AG20443 (cell line): ENCODE measurements at regions not wholly inside any gene's neighbourhood (a gene's known extent, or its start where the extent isn't known, plus 50 kb on each side); places are given as distances from the start of the nearest gene placed in this dataset.
"Not testable (repeated sequence)": the region's sequence is repeated elsewhere in the genome, so short reads cannot be mapped to it uniquely, and the experiment has no call there.

Experiments used
- DNase-seq: peaks from one replicate; pipeline ENCODE4 v3.0.0; 2012; ENCODE audit warnings: low spot score, mixed read lengths

DNA sequence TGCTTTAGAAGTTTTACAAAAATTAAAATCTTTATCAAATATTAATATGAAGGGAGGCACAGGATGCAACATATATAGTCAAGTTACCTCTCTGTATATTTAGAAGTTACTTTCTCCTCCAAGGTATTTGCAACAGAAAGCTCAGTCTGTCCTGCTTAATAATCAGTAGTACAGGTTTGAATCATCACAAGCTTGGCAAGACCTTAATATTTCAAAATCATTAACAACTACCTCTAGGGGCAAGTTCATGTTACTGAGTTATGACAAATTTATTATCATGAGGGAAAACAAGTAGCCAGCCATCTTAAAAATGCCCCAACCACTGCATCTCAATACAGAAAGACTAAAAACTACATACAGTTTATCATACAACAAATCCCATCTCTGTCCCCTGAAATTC lies 116.0 kb downstream of the PMAIP1 start:
- not testable (repeated sequence) for DNase-seq

DNA sequence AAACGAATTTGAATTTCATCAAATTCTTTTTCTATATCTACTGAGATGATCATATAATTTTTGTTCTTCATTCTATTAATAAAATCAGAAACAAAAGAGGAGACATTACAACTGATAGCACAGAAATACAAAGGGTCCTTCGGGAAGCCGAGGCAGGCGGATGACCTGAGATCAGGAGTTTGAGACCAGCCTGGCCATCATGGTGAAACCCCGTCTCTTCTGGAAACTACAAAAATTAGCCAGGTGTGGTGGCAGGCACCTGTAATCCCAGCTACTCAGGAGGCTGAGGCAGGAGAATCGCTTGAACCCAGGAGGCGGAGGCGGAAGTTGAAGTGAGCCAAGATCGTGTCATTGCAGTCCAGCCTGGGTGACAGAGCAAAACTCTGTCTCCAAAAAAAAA lies 113.4 kb downstream of the PMAIP1 start:
- DNase-seq: not testable (repeated sequence)

DNA sequence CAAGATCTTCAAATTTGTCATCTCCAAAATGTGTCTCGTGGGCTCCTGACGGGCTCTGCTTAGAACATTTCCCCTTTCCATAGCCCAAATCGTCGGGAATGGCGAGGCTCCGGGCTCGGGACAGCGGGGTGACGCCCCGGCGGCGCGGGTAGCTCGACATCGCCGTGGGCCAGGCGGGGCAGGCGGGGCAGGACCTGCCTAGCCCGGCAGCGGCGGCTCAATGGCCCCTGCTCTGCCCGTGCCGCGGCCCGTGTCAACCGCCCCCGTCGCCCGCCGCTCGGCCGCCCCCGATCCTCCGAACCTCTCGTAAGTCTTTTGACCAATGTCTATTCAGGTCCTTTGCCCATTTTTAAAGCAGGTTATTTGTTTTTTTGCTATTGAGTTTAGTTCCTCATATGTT lies 111.2 kb downstream of the PMAIP1 start:
- no peak for DNase-seq

DNA sequence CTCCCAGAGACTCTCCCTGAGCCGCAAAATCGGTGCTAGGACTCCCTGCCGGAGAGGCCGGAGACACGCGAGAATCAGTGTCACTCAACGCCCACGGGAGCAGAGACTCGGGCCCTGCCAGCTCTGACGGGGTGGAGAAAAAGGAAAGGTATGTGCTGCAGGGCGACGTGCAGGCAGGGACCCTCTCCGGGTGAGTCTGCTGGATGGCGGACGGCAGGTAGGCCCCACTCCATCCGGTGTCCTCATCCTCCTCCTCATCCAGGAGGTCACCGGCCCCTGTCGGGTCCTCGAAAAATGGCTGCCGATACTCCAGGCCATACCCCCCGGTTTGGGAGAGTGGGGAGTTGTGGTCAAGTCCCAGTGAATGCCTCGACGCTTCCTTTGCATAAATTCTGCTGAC lies 110.7 kb downstream of the PMAIP1 start:
- no peak for DNase-seq

DNA sequence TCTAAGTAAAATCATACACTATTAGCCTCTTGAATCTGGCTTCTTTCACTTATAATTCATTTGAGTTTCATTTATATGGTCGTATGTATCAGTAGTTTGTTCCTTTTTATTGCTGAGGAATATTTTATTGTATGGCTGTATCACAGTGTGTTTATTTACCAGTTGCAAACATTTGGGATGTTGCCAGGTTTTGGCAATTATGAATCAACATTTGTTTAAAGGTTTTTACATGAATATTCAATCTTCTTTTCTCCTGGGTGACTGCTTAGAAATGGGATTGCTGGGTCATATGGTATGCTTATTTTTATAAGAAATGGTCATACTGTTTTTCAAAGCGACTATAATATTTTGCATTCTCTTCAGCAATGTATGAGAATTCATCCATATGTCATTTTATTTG lies 107.9 kb downstream of the PMAIP1 start:
- DNase-seq: no peak

- no peak for DNase-seq
These were observed 103.9 kb downstream of the PMAIP1 start for GRCh38 chr18:60003610-60004185.

- DNase-seq: peak; percentile 62
These were observed 96.7 kb downstream of the PMAIP1 start for GRCh38 chr18:59996370-59996966.

DNA sequence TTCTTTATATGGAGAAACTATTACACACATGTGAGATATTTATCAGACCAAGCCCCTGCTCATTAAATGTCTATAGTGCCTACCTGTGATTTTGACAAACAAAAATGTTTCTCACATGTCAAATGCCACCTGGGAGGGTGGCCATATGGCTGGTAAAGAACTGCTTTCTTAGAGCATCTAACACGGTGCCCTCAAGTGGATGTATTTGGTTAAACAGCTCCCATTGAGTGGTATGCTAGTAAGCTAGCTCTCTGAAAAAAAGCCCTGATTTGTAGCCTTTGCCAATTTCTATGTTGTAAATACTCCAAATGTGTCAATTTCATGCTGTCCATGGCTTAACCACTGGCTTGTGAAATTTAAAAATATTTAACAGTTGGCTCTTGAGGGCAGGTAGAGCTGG lies 94.6 kb downstream of the PMAIP1 start:
- no peak for DNase-seq

- DNase-seq: no peak
These were observed 93.8 kb downstream of the PMAIP1 start for GRCh38 chr18:59993560-59993959.

GRCh38 chr18:59990121-59990823 lies 90.5 kb downstream of the PMAIP1 start:
- no peak for DNase-seq

DNA sequence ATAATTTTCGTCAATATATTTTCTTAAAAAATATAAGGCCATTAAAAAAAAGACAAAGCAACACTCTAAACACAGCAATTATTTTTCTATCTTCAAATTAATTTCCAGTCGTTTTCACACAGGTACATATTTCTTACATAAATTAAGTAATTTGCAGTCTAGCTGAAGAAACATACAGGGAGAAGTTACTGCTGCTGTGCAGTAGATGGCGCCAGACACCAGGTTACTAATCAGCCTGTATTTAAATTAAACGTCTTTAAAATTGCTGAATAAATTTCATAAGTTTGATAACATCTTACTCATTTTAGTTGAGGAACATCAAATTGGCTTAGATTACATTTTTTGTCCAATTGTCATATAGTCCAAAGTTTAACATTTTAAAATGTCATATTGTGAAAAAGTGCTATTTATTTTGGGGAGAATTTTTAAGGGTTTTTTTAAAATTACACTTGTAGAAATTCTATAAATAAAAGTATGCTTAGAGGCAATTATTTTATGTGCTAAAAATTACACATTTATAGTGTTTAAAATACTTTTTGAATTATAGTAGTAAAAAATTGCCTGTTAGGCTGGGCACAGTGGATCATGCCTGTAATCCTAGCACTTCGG lies 88.4 kb downstream of the PMAIP1 start:
- DNase-seq: peak; percentile 49

DNA sequence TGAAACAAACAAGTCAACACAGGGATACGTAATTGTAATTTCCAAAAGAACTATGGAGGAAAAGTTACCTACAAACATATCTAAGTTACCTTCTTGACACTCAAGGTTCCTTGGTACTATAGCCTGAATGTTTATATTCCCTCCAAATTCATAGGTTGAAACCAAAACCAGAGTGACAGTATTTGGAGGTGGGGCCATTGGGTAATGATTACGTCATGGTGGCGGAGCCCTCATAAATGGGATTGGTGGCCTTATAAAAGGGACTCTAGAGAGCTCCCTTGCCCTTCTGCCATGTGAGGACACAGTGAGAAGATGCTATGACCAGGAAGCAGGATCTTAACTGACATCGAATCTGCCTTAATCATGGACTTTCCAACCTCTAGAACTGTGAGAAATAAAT lies 87.3 kb downstream of the PMAIP1 start:
- no peak for DNase-seq

GRCh38 chr18:59986139-59986538 lies 86.3 kb downstream of the PMAIP1 start:
- DNase-seq: no peak

DNA sequence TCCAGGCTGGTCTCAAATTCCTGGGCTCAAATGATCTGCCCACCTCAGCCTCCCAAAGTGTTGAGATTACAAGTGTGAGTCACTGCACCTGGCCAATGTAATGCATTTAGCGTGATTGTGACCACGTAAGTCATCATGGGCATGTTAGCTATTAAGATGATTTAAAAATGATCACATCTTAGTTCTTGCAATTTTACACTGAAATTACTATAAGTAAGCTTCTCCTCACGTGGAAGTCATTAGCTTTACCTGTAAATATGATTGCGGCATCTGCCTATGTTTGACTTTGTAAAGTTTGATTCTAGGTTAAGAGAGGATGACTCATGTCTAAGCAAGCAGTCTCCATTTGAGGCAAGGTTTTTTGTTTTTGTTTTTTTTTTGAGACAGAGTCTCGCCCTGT lies 85.5 kb downstream of the PMAIP1 start:
- DNase-seq: no peak

GRCh38 chr18:59983506-59983905 lies 83.7 kb downstream of the PMAIP1 start:
- DNase-seq: no peak

- DNase-seq: no peak
These were observed 80.4 kb downstream of the PMAIP1 start for GRCh38 chr18:59980188-59980637.

DNA sequence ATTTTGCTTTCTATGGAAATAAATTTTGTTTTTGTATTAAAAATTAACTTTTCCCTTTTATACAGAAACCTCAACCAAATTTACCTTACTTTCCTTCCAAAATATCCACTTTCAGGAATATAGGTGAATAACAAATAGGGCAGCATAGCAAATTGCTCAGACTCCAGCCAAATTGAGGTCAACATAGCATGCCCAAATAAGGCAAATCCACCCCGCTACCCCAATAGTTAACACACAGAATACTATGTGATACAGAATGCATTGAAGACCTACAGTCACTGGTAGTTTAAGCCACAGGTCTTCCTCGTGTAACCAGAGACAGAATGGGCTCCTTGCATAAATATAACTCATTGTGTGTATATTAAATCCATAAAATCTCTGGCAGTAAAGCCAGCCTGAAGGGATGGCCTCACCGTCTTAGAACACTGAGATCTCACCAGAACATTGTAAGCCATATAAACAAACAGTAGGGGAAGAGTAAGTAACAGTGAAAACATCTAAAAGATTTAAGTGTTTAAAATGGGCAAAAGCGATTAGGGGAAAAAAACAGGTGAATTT lies 72.2 kb downstream of the PMAIP1 start:
- DNase-seq: no peak

DNA sequence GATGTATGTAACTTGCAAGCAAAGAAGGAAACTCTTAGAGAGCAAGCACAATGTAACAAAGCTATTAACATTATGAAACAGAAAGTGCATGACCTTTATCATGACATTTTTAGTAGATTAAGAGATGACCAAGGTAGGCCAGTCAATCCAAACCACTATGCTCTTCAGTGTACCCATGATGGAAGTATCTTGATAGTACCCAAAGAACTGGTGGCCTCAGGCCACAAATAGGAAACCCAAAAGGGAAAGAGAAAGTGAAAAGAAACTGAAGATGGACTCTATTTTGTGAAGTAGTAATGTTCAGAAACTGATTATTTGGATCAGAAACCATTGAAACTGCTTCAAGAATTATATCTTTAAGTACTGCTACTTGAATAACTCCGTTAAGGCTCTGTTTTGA lies 71.3 kb downstream of the PMAIP1 start:
- not testable (repeated sequence) for DNase-seq

DNA sequence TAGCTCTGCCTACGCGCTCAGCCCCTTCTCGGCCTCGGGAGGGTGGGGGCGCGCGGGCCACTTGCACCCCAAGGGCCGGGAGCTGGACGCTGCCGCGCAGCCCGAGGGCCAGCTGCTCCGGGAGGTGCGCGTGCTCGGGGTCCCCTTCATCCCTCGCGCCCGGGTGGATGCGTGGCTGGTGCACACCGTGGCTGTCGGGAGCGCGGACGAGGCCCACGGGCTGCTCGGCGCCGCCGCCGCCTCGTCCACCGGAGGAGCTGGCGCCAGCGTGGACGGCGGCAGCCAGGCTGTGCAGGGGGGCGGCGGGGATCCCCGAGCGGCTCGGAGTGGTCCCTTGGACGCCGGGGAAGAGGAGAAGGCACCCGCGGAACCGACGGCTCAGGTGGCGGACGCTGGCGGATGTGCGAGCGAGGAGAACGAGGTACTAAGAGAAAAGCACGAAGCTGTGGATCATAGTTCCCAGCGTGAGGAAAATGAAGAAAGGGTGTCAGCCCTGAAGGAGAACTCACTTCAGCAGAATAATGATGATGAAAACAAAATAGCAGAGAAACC lies 69.8 kb downstream of the PMAIP1 start:
- peak; percentile 14 for DNase-seq

GRCh38 chr18:59968583-59968982 lies 68.8 kb downstream of the PMAIP1 start:
- no peak for DNase-seq

GRCh38 chr18:59967878-59968277 lies 68.1 kb downstream of the PMAIP1 start:
- no peak for DNase-seq

- DNase-seq: no peak
These were observed 67.1 kb downstream of the PMAIP1 start for GRCh38 chr18:59966913-59967312.

DNA sequence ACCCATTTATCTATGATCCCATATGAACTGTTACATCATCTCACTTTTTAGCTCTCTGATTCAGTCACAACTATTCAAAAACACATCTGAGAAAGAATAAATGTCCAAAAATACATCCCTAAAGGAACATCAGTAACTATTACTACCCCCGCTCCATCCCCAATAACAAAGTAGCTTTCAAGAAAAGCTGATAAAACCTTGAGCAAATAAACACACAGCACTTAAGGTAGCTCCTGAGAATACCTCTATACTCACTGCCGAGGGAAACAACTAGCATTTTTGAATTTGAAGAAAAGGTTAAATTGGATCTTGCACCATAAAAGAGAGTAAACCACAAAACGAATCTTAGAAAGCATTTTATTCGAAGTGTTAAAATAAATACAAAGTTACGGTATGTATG lies 63.4 kb downstream of the PMAIP1 start:
- DNase-seq: no peak
